MCF 10A (cell line): ENCODE measurements at regions not wholly inside any gene's neighbourhood (a gene's known extent, or its start where the extent isn't known, plus 50 kb on each side); places are given as distances from the start of the nearest gene placed in this dataset.

Experiments
- BruUV-seq: library from RNA; stranded (reverse); fragments of 400-500 nt; replicated peaks from 2 replicates; lab custom pipeline; 2021; lab: Mats Ljungman, UMichigan
- CTCF ChIA-PET: fragments of 300-600 bp; sonication (Branson Sonifier 250); formaldehyde crosslinking; extraction: SDS; loops from one replicate; lab custom pipeline; 2021; ENCODE audit warnings: antibody characterized with exemption, inconsistent platforms; lab: Yijun Ruan, JAX
- POLR2A ChIA-PET: fragments of 300-600, 350-650 bp; sonication (Branson Sonifier 250); formaldehyde crosslinking; extraction: SDS; loops from one replicate; lab custom pipeline; 2020; ENCODE audit warnings: antibody characterized with exemption, inconsistent platforms; lab: Yijun Ruan, JAX
- DNase-seq: peaks from one replicate; pipeline ENCODE4 v3.0.0-alpha.2; 2018; ENCODE audit not compliant: unreplicated experiment
- H3K27ac Mint-ChIP-seq: one replicate; pipeline ENCODE4 v1.8.0; 2022; ENCODE audit warnings: mild to moderate bottlenecking, low read depth, mixed read lengths; ENCODE audit not compliant: unreplicated experiment
- H3K27me3 Mint-ChIP-seq: one replicate; pipeline ENCODE4 v1.8.0; 2022; ENCODE audit warnings: mixed read lengths; ENCODE audit not compliant: insufficient read depth, unreplicated experiment
- H3K36me3 Mint-ChIP-seq: one replicate; pipeline ENCODE4 v1.8.0; 2022; ENCODE audit warnings: mild to moderate bottlenecking, moderate library complexity, mixed read lengths; ENCODE audit not compliant: insufficient read depth, unreplicated experiment
- H3K4me1 Mint-ChIP-seq: one replicate; pipeline ENCODE4 v1.8.0; 2022; ENCODE audit warnings: mixed read lengths; ENCODE audit not compliant: insufficient read depth, unreplicated experiment
- H3K4me3 Mint-ChIP-seq: one replicate; pipeline ENCODE4 v1.8.0; 2022; ENCODE audit warnings: mild to moderate bottlenecking, moderate library complexity, mixed read lengths; ENCODE audit not compliant: unreplicated experiment
- H3K9me3 Mint-ChIP-seq: one replicate; pipeline ENCODE4 v1.8.0; 2022; ENCODE audit warnings: mixed read lengths; ENCODE audit not compliant: unreplicated experiment
- CTCF ChIP-seq: fragments of 200-600 bp; IDR thresholded peaks from one replicate; pipeline ENCODE4 v1.8.0; 2022; ENCODE audit warnings: antibody characterized with exemption, mild to moderate bottlenecking; ENCODE audit not compliant: unreplicated experiment
- intact Hi-C: fragments of 100-400 bp; cut with micrococcal nuclease; formaldehyde crosslinking; loops from 2 replicates; pipeline ENCODE4 v1.14.1; 2022

GRCh38 chr2:234715671-234716250, 218.9 kb upstream of the ARL4C start:
- Mint-ChIP-seq H3K27ac (no peak overlapping the region), H3K9me3 (no peaks in the 10 kb centered on the region), H3K36me3 (no peaks in the 10 kb centered on the region), H3K4me1 (no peaks in the 10 kb centered on the region), H3K4me3 (no peak overlapping the region), H3K27me3 (no peaks in the 10 kb centered on the region)
- BruUV-seq = no TSS peak
- no peak for DNase-seq
- TF ChIP-seq CTCF = no peak
- intact Hi-C loops = no loop called here
- CTCF ChIA-PET = no interaction called here
- POLR2A ChIA-PET = no interaction called here

GRCh38 chr2:234714711-234715110, 217.8 kb upstream of the ARL4C start:
- TF ChIP-seq CTCF = no peak
- CTCF ChIA-PET = no interaction called here
- H3K4me3 Mint-ChIP-seq = no peak overlapping the region
- H3K27ac Mint-ChIP-seq = no peak overlapping the region
- H3K27me3 Mint-ChIP-seq = no peaks in the 10 kb centered on the region
- POLR2A ChIA-PET = interaction anchor here (0.6 kb wide), 1 partner anchor 107 kb away, joined by 3 read pairs; no protein-coding TSS in a partner anchor
- H3K36me3 Mint-ChIP-seq = no peaks in the 10 kb centered on the region
- H3K9me3 Mint-ChIP-seq = no peaks in the 10 kb centered on the region
- DNase-seq = no peak
- H3K4me1 Mint-ChIP-seq = no peaks in the 10 kb centered on the region
- BruUV-seq = no TSS peak
- intact Hi-C loops = no loop called here

- no TSS peak for BruUV-seq
- no peaks in the 10 kb centered on the region for H3K27me3 Mint-ChIP-seq
- CTCF ChIA-PET = no interaction called here
These were observed 215.6 kb upstream of the ARL4C start for GRCh38 chr2:234712421-234712935.

GRCh38 chr2:234711308-234711707, 214.4 kb upstream of the ARL4C start:
- Mint-ChIP-seq H3K4me1 (no peaks in the 10 kb centered on the region), H3K9me3 (no peaks in the 10 kb centered on the region), H3K27me3 (no peaks in the 10 kb centered on the region), H3K27ac (no peak overlapping the region), H3K4me3 (no peak overlapping the region), H3K36me3 (no peaks in the 10 kb centered on the region)
- TF ChIP-seq CTCF = no peak
- DNase-seq = no peak
- intact Hi-C loops = no loop called here
- no TSS peak for BruUV-seq
- CTCF ChIA-PET = no interaction called here
- POLR2A ChIA-PET = interaction anchor here (0.7 kb wide), 1 partner anchor 130 kb away, joined by 3 read pairs; no protein-coding TSS in a partner anchor

More at GRCh38 chr2:234712421-234712935, 215.6 kb upstream of the ARL4C start:
- no peak for TF ChIP-seq CTCF
- Mint-ChIP-seq H3K4me1 (no peaks in the 10 kb centered on the region), H3K9me3 (no peaks in the 10 kb centered on the region), H3K36me3 (no peaks in the 10 kb centered on the region), H3K27ac (no peak overlapping the region), H3K4me3 (no peak overlapping the region)
- no peak for DNase-seq
- POLR2A ChIA-PET = no interaction called here
- intact Hi-C loops = no loop called here
